ENCODE measurements at regions not wholly inside any gene's neighbourhood (a gene's known extent, or its start where the extent isn't known, plus 50 kb on each side); places are given as distances from the start of the nearest gene placed in this dataset.

DNA sequence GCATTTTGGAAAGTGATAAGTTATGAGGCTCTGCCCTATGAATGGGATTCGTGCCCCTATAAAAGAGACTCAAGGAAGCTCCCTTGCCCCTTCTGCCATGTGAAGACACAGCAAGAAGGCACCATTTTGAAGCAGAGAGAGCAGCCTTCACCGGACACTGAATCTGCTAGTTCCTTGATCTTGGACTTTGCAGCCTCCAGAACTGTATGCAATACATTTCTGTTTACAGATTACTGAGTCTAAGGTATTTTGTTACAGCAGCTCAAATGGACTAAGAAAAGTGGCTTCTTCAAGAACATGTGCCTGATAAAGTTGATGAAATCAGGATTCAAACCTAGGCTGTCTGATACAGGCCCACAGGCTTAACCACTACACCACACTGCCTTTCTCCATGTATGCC lies 131.6 kb upstream of the MAP3K1 start:
- DNase-seq (ENCODE audit: insufficient read length) (no peak), FAIRE-seq (no peak)
- no peak for TF ChIP-seq TAF1 (IDR thresholded peaks at IDR 0.05; ENCODE audit: borderline replicate concordance, low read depth, low read length)
- TF ChIP-seq POLR2AphosphoS5 (IDR thresholded peaks at IDR 0.05; ENCODE audit: low read depth, low read length): no peak
- TF ChIP-seq POLR2A (IDR thresholded peaks at IDR 0.05; ENCODE audit: low read depth, low read length): no peak

DNA sequence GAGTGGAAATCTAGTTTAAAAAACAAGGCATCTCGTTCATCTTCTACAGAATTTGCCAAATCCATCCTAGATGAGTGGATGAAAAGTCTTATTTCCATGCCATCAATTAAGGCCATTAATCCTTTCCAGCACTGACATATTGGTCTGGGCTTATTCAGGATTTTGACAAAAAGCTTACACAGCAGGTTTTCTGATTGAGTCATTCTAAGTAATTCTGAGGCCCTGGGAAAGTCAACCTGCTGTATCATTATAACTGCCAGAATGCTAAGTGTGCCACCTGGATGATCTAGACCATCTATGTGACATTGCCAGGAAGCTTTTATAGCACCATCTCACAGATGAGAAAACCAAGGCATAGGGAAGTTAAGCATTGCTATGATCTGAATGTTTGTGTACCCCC lies 132.1 kb upstream of the MAP3K1 start:
- DNase-seq (ENCODE audit: insufficient read length) (no peak), FAIRE-seq (no peak)
- no peak for TF ChIP-seq TAF1 (IDR thresholded peaks at IDR 0.05; ENCODE audit: borderline replicate concordance, low read depth, low read length)
- no peak for TF ChIP-seq POLR2AphosphoS5 (IDR thresholded peaks at IDR 0.05; ENCODE audit: low read depth, low read length)
- TF ChIP-seq POLR2A (IDR thresholded peaks at IDR 0.05; ENCODE audit: low read depth, low read length): no peak

DNA sequence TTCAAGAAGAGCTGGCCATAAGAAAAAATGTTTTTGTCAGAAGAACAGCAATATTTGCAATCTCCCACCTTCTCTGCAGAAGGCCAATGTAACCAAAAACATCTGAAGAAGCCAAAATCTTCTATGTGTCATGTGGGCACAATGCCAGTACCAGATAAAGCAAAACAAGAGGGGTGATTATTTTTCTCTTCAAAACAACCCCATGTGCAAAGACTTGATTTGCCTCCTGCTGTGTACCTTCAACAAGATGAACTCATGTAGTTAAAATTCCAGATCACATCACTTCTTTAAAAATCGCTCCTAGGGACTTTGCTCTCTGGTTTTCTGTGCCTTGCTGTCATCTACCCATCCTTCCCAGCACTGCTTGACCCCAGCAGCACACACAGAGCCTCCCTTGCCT lies 134.0 kb upstream of the MAP3K1 start:
- TF ChIP-seq TAF1 (IDR thresholded peaks at IDR 0.05; ENCODE audit: borderline replicate concordance, low read depth, low read length) (no peak), POLR2AphosphoS5 (IDR thresholded peaks at IDR 0.05; ENCODE audit: low read depth, low read length) (no peak), POLR2A (IDR thresholded peaks at IDR 0.05; ENCODE audit: low read depth, low read length) (no peak)
- DNase-seq (ENCODE audit: insufficient read length) (no peak), FAIRE-seq (no peak)

DNA sequence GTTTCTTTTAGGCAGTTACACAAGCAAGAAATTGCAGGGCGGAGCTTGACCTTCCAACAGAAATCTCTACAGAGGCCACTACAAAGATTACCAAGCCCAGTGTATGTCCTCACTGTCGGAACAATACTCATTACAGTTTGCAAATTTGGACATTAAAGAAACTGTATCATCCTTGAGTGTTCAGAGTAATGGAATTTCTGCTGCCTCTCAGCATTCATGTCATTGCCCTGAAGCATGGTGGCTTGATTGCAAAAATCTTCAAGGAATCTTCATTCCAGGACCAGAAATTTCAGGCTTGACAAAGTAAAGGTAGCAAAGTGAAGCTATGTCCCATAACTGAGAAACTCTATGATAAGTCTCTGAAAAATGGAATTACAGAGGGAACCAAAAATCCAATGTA lies 134.6 kb upstream of the MAP3K1 start:
- TF ChIP-seq POLR2A (IDR thresholded peaks at IDR 0.05; ENCODE audit: low read depth, low read length) (no peak), TAF1 (IDR thresholded peaks at IDR 0.05; ENCODE audit: borderline replicate concordance, low read depth, low read length) (no peak), POLR2AphosphoS5 (IDR thresholded peaks at IDR 0.05; ENCODE audit: low read depth, low read length) (no peak)
- FAIRE-seq (no peak), DNase-seq (ENCODE audit: insufficient read length) (no peak)

DNA sequence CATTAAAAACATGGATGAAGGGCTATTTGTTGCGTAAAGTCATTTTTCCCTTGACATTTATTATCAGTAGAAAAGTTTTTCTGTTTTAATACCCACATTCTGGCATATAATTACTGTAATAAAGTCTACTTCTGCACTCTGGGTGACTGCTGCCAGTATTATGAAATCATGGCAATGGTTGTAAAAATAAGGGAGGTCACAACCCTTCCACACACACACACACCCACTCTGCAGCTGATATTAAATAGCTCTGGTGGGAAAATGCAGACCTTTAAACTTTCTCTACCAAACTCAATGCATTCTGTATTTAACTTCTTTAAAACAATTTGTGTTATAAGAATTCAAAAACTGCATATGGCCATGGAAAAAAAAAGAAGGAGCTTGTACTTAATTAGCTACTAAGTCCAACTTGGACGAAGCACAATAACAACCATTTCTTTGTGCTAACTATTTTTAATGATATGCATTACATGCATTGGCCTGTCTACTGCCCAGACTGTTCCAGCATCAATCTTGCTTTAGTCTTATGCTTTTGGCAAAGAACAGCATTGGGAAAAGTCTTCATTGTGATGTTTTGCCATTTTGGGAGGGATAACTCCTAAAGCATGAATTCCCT lies 137.6 kb upstream of the MAP3K1 start:
- no peak for TF ChIP-seq POLR2A (IDR thresholded peaks at IDR 0.05; ENCODE audit: low read depth, low read length)
- no peak for TF ChIP-seq TAF1 (IDR thresholded peaks at IDR 0.05; ENCODE audit: borderline replicate concordance, low read depth, low read length)
- no peak for TF ChIP-seq POLR2AphosphoS5 (IDR thresholded peaks at IDR 0.05; ENCODE audit: low read depth, low read length)
- no peak for FAIRE-seq
- DNase-seq (ENCODE audit: insufficient read length): no peak

DNA sequence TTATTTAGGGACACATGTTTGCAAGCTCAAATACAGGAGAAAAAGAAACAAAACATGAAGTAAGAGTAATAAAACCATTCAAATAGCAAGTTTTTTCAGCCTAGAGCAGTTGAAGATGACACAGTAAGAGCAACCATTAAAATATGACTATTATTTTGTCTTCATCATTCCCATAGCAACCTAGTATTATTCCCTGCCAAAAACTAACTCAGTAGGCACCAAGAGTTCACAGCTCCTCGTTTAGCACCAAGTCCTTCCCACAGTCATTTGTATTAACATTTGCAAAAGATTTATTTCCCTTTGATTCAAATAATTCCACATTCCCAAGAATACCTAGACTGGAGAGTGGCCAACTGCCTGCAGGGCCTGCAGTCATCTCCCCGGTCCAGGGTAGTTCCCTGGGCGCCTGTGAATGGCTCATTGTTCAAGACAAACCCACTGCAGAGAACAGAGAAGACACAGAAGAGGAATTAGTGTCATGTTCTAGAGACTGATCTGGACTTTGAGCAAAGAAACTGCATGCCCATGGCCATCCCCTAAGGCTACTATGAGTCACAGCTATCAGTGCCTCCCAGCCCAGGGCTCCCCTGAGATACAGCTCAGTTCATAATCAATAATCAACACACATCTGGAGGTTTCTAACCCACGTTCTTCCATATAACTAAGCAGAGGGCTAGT lies 139.1 kb upstream of the MAP3K1 start:
- DNase-seq (ENCODE audit: insufficient read length) (no peak), FAIRE-seq (no peak)
- no peak for TF ChIP-seq POLR2AphosphoS5 (IDR thresholded peaks at IDR 0.05; ENCODE audit: low read depth, low read length)
- no peak for TF ChIP-seq TAF1 (IDR thresholded peaks at IDR 0.05; ENCODE audit: borderline replicate concordance, low read depth, low read length)
- no peak for TF ChIP-seq POLR2A (IDR thresholded peaks at IDR 0.05; ENCODE audit: low read depth, low read length)

DNA sequence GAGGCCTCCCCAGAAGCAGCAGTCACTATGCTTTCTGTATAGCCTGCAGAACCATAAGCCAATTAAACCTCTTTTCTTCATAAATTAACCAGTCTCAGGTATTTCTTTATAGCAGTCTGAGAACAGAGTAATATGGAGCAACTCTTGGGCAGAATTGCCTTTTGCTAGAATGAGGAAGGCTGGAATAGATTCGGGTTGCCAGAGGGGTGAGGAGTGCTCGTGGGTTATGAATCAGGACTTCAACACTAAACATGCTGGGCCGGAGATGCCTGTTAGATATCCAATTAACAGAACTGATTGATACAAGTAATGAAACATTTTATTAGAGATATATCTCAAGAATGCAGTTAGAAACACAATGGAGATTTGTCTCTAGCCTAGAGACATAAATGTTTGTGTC lies 140.9 kb upstream of the MAP3K1 start:
- DNase-seq (ENCODE audit: insufficient read length) (no peak), FAIRE-seq (no peak)
- TF ChIP-seq POLR2AphosphoS5 (IDR thresholded peaks at IDR 0.05; ENCODE audit: low read depth, low read length): no peak
- no peak for TF ChIP-seq POLR2A (IDR thresholded peaks at IDR 0.05; ENCODE audit: low read depth, low read length)
- no peak for TF ChIP-seq TAF1 (IDR thresholded peaks at IDR 0.05; ENCODE audit: borderline replicate concordance, low read depth, low read length)

DNA sequence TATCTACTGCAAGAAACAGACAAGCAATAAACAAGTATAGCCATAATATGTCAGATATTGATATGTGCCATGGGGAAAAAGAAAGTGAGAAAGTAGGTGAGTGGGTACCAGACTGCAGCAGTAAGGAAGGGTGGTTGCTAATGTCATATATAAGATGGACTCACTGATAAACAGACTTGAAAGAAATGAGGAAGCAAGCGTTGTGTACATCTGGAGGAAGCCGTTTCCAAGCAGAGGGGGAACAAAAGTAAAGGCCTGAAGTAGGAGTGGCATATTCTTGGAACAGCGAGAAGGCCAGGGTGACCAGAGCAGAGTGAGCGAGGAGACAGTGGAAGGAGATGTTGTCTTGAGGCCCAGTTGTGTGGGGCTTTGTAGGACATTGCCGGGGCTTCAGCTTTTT lies 142.2 kb upstream of the MAP3K1 start:
- TF ChIP-seq POLR2AphosphoS5 (IDR thresholded peaks at IDR 0.05; ENCODE audit: low read depth, low read length): no peak
- TF ChIP-seq POLR2A (IDR thresholded peaks at IDR 0.05; ENCODE audit: low read depth, low read length): no peak
- DNase-seq (ENCODE audit: insufficient read length) (no peak), FAIRE-seq (no peak)

DNA sequence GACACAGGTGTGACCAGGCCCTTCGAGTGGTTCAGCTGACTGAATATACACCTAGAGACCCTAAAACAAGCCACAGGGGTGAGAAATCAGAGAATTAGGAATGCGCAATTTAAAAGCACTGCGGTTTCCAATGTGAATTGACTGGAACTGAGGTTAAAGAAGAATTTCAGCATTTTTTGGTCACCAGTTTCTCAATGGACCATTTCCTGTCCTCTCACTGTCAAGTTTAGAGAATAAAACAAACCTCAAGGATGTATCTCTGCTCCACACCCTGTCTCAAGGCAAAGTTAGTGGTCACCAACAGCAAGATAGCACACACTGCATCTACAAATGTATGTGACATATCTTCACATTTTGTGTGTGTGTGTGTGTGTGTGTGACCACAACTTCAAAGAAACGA lies 143.8 kb upstream of the MAP3K1 start:
- TF ChIP-seq POLR2A (IDR thresholded peaks at IDR 0.05; ENCODE audit: low read depth, low read length) (no peak), TAF1 (IDR thresholded peaks at IDR 0.05; ENCODE audit: borderline replicate concordance, low read depth, low read length) (no peak), POLR2AphosphoS5 (IDR thresholded peaks at IDR 0.05; ENCODE audit: low read depth, low read length) (no peak)
- no peak for FAIRE-seq
- no peak for DNase-seq (ENCODE audit: insufficient read length)

DNA sequence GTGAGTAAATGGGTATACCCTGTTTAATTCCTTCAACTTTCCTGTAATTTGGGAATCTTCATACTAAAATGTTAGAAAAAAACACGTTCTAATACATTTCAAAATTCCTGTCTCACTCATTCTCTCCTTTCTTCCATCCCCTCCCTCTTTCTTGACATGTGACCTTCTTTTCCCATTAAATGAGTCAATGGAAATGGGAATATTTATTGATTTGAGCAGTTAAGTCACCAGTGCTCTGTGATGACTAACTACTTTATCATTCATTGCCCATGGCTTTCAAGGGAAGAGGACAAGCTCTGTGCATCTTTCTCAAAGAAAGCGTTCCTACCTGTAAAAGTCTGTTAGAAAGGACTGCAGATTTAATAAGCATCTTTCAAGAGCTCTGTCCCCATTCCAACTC lies 144.4 kb upstream of the MAP3K1 start:
- FAIRE-seq (no peak), DNase-seq (ENCODE audit: insufficient read length) (no peak)
- TF ChIP-seq TAF1 (IDR thresholded peaks at IDR 0.05; ENCODE audit: borderline replicate concordance, low read depth, low read length) (no peak), POLR2AphosphoS5 (IDR thresholded peaks at IDR 0.05; ENCODE audit: low read depth, low read length) (no peak), POLR2A (IDR thresholded peaks at IDR 0.05; ENCODE audit: low read depth, low read length) (no peak)

DNA sequence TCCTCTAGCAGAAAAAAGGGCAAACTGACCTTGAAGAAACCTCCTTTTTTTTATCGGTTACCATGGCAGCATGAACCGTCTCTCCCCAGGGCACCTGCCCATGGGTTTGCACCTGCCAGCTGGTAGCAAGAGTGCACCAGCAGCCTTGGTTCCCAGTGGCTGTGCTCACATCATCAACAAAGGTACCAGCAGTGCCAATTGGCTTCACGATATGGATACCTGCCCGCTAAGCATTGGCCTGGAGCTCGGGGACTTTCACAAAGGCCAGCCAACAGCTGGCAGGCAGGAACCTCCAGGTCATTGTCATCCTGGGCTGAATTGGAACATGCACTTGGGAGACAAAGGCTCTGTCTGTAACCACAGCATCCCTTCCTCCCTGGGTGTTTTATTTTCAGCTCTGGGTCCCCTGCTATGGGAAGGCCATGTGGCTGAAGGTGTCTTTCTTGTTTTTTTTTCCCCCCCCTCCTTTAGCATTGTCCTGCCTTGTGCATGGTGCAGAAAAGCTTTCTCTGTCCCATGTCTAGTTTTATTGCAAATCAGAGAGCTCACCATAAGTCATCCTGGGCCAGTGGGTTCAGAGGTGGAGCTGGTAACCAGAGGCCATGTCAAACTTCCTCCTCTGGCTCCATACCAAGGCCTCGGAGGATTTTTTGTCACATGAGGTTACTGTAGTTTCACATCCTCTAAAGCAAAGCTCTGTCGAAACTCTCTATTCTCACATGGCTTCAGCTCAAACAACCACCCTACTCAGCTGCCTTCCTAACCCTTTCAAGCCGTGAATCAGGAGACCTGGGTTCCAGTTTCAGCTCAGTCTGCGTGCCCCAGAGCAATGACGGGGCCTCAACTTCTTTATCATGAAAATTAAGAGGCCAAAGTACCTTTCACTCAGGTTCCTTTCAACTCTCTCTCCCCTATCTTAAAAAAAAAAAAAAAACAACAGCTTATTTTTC lies 145.5 kb upstream of the MAP3K1 start:
- FAIRE-seq (peak; percentile 92), DNase-seq (ENCODE audit: insufficient read length) (peak; percentile 48)
- TF ChIP-seq POLR2A (IDR thresholded peaks at IDR 0.05; ENCODE audit: low read depth, low read length) (no peak), POLR2AphosphoS5 (IDR thresholded peaks at IDR 0.05; ENCODE audit: low read depth, low read length) (no peak), TAF1 (IDR thresholded peaks at IDR 0.05; ENCODE audit: borderline replicate concordance, low read depth, low read length) (no peak)
